ENCODE measurements at regions not wholly inside any gene's neighbourhood (a gene's known extent, or its start where the extent isn't known, plus 50 kb on each side); places are given as distances from the start of the nearest gene placed in this dataset.

GRCh38 chr9:119968836-119969707 is 599.8 kb upstream of the BRINP1 start:
- TF ChIP-seq CTCF (conservative IDR thresholded peaks at IDR 0.05; ENCODE audit: low read length) (peak; percentile 96), EZH2phosphoT487 (IDR thresholded peaks at IDR 0.05; ENCODE audit: borderline replicate concordance, low read depth, low read length) (no peak)
- Histone ChIP-seq H3K27ac (ENCODE audit: low read depth, low read length, poor library complexity, severe bottlenecking) (no peak overlapping the region), H3K4me3 (ENCODE audit: low read depth, low read length, poor library complexity, severe bottlenecking) (no peak overlapping the region), H4K20me1 (ENCODE audit: insufficient read depth, low read length) (no peaks in the 10 kb centered on the region), H3K4me2 (ENCODE audit: low read length) (no peak overlapping the region), H3K4me1 (ENCODE audit: insufficient read depth, low read length, poor library complexity, severe bottlenecking) (no peaks in the 10 kb centered on the region), H3K9me2 (ENCODE audit: insufficient read depth, low read length) (no peaks in the 10 kb centered on the region), H3K79me2 (ENCODE audit: insufficient read depth, low read depth, low read length) (no peaks in the 10 kb centered on the region), H2AFZ (ENCODE audit: low read length) (no peak overlapping the region), H3K36me3 (ENCODE audit: insufficient read depth, low read length) (no peaks in the 10 kb centered on the region), H3K9me3 (ENCODE audit: low read length) (no peaks in the 10 kb centered on the region)
- no TSS peak for BruUV-seq (replicated peaks)
- CTCF ChIA-PET (ENCODE audit: unreplicated experiment): no interaction called here
- POLR2A ChIA-PET: interaction anchor here (0.6 to 2.1 kb wide), 3 partner anchors 12 to 286 kb away, joined by 3 to 5 read pairs (median 4); no protein-coding TSS in a partner anchor
- DNase-seq (ENCODE audit: low spot score): peak; percentile 60
- intact Hi-C loops (cut with micrococcal nuclease; ENCODE audit: unreplicated experiment): loop anchor here (2.0 kb wide), 1 partner anchor 412 kb away; no protein-coding TSS in a partner anchor

- intact Hi-C loops (cut with micrococcal nuclease; ENCODE audit: unreplicated experiment): loop anchor here (2.0 kb wide), 1 partner anchor 411 kb away; no protein-coding TSS in a partner anchor
- no peak overlapping the region for H3K27ac ChIP-seq (ENCODE audit: low read depth, low read length, poor library complexity, severe bottlenecking)
- ChIA-PET POLR2A (interaction anchor here (0.6 to 2.1 kb wide), 4 partner anchors 10 to 288 kb away, joined by 3 to 5 read pairs (median 4); no protein-coding TSS in a partner anchor), CTCF (ENCODE audit: unreplicated experiment) (no interaction called here)
- BruUV-seq (replicated peaks): no TSS peak
- no peaks in the 10 kb centered on the region for H4K20me1 ChIP-seq (ENCODE audit: insufficient read depth, low read length)
- no peaks in the 10 kb centered on the region for H3K79me2 ChIP-seq (ENCODE audit: insufficient read depth, low read depth, low read length)
- H2AFZ ChIP-seq (ENCODE audit: low read length): no peak overlapping the region
- no peaks in the 10 kb centered on the region for H3K36me3 ChIP-seq (ENCODE audit: insufficient read depth, low read length)
- H3K4me2 ChIP-seq (ENCODE audit: low read length): no peak overlapping the region
- no peaks in the 10 kb centered on the region for H3K9me3 ChIP-seq (ENCODE audit: low read length)
- no peaks in the 10 kb centered on the region for H3K4me1 ChIP-seq (ENCODE audit: insufficient read depth, low read length, poor library complexity, severe bottlenecking)
- TF ChIP-seq CTCF (conservative IDR thresholded peaks at IDR 0.05; ENCODE audit: low read length): no peak
- TF ChIP-seq EZH2phosphoT487 (IDR thresholded peaks at IDR 0.05; ENCODE audit: borderline replicate concordance, low read depth, low read length): no peak
- H3K9me2 ChIP-seq (ENCODE audit: insufficient read depth, low read length): no peaks in the 10 kb centered on the region
- DNase-seq (ENCODE audit: low spot score): no peak
- no peak overlapping the region for H3K4me3 ChIP-seq (ENCODE audit: low read depth, low read length, poor library complexity, severe bottlenecking)
These were observed 598.8 kb upstream of the BRINP1 start for GRCh38 chr9:119967867-119968535.

Measured in OCI-LY7 (cell line).